Lower leg skin (tissue), 4 donors: ENCODE measurements at regions not wholly inside any gene's neighbourhood (a gene's known extent, or its start where the extent isn't known, plus 50 kb on each side); places are given as distances from the start of the nearest gene placed in this dataset.

Experiments used
- DNase-seq, 2 donors: peaks; one replicate each; pipeline ENCODE4 v3.0.0-alpha.2; 2019; ENCODE audit warnings: low spot score in 2 of 2
- H3K4me3 ChIP-seq: fragments of 200-600 bp; sonication (generic); 2 replicates; pipeline ENCODE4 v1.5.1; 2017; ENCODE audit warnings: mild to moderate bottlenecking, low read depth; ENCODE audit not compliant: poor library complexity, severe bottlenecking
- CTCF ChIP-seq, 3 donors: fragments of 450-650 bp; IDR thresholded peaks; one replicate each; pipeline ENCODE4 v1.5.1; 2016; ENCODE audit warnings: antibody characterized with exemption in 3 of 3, mild to moderate bottlenecking in 3 of 3, moderate library complexity in 2 of 3
- POLR2A ChIP-seq, 2 donors: fragments of 450-650 bp; IDR thresholded peaks; one replicate each; pipeline ENCODE4 v1.6.1; 2016 to 2017; ENCODE audit warnings: antibody characterized with exemption in 2 of 2, mild to moderate bottlenecking in 1 of 2, moderate library complexity in 1 of 2
- WGBS, 2 donors: methylation state at CpG; one replicate each; pipeline ENCODE4 v1.1.5; 2018; 5-methylcytosine and 5-hydroxymethylcytosine counted together
- intact Hi-C: fragments of 100-400 bp; cut with DNase I; formaldehyde crosslinking; loops from one replicate; pipeline ENCODE4 v1.15.0; 2023; ENCODE audit warnings: low total_unique reads

GRCh38 chr10:4028854-4029583, 244.0 kb upstream of the KLF6 start:
- H3K4me3 ChIP-seq: no peak overlapping the region
- 93 to 95% methylated on average over 6 of the region's 6 CpGs for WGBS, 2 donors
- TF ChIP-seq CTCF (IDR thresholded peaks at IDR 0.05) (no peak), POLR2A (IDR thresholded peaks at IDR 0.05) (no peak)
- peak in 1 of 2 donors; percentile 12 for DNase-seq
- intact Hi-C loops: no loop called here

GRCh38 chr10:4028027-4028471, 243.0 kb upstream of the KLF6 start:
- intact Hi-C loops: no loop called here
- no peak for DNase-seq
- no peak overlapping the region for H3K4me3 ChIP-seq
- TF ChIP-seq CTCF (IDR thresholded peaks at IDR 0.05): no peak
- TF ChIP-seq POLR2A (IDR thresholded peaks at IDR 0.05): no peak
- WGBS, 2 donors: 52% methylated on average over 5 of the region's 5 CpGs

GRCh38 chr10:4025339-4025738, 240.3 kb upstream of the KLF6 start:
- intact Hi-C loops: no loop called here
- peak in 1 of 2 donors; percentile 58 for DNase-seq
- no peak overlapping the region for H3K4me3 ChIP-seq
- WGBS, 2 donors: 86 to 90% methylated on average over 4 of the region's 4 CpGs
- TF ChIP-seq CTCF (IDR thresholded peaks at IDR 0.05): no peak
- TF ChIP-seq POLR2A (IDR thresholded peaks at IDR 0.05): no peak

- TF ChIP-seq POLR2A (IDR thresholded peaks at IDR 0.05) (no peak), CTCF (IDR thresholded peaks at IDR 0.05) (no peak)
- intact Hi-C loops: no loop called here
- 91 to 95% methylated on average over 14 of the region's 14 CpGs for WGBS, 2 donors
- peak in 1 of 2 donors; percentile 81 for DNase-seq
- H3K4me3 ChIP-seq: no peak overlapping the region
Measured at GRCh38 chr10:4024516-4025245, 239.7 kb upstream of the KLF6 start.

- no peak overlapping the region for H3K4me3 ChIP-seq
- TF ChIP-seq CTCF (IDR thresholded peaks at IDR 0.05) (no peak), POLR2A (IDR thresholded peaks at IDR 0.05) (no peak)
- 93 to 94% methylated on average over 17 of the region's 17 CpGs for WGBS, 2 donors
- intact Hi-C loops: no loop called here
- peak in 1 of 2 donors; percentile 48 for DNase-seq
Measured at GRCh38 chr10:4024027-4024426, 239.0 kb upstream of the KLF6 start.
